Stimulated activated CD4-positive, alpha-beta T cell treated with anti-CD3 and anti-CD28 coated beads, TNF-alpha, amount 100 ng/mL, for 4 hours (primary cell): ENCODE measurements at regions not wholly inside any gene's neighbourhood (a gene's known extent, or its start where the extent isn't known, plus 50 kb on each side); places are given as distances from the start of the nearest gene placed in this dataset.
"Not testable (repeated sequence)": the region's sequence is repeated elsewhere in the genome, so short reads cannot be mapped to it uniquely, and the experiment has no call there.

Source experiments
- DNase-seq, 3 experiments: peaks; one replicate each; pipeline ENCODE4 v3.0.0-alpha.2; 2020; ENCODE audit warnings: low read depth in 3 of 3

DNA sequence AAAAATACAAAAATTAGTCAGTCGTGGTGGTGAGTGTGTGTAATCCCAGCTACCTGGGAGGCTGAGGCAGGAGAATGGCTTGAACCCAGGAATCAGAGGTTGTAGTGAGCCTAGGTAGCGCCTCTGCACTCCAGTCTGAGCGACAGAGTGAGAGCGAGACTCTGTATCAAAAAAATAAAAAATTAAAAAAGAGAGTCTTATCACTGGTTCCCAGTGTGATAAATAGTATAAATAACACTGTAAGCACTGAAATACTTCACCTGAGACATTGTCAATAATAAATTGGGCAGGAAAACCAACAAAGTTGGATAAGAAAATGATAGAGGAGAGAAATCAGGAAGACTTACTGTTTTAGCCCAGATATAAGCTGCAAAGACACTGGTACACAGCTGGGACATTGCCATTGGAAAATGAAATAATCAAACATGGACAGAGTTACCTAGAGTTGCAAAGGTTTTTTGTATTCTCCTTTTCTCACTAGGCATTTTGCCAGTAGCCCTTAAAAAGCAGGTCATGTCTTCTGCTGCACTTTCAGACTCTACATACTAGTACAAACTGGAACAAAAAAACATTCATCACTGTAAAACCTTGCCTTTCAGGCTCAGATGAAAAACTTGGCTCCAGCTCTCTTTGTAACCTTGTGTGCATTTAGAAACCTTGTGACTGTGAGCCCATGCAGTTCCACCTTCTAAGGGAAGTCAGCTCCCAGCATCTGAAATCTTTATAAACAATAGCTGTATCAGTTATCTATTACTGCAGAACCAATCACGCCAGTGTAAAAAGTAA lies 55.0 kb upstream of the PPP1R2C start:
- no peak for DNase-seq

GRCh38 chrX:42833550-42833940 lies 55.6 kb upstream of the PPP1R2C start:
- not testable (repeated sequence) for DNase-seq

GRCh38 chrX:42837101-42837726 lies 59.3 kb upstream of the PPP1R2C start:
- DNase-seq = no peak

DNA sequence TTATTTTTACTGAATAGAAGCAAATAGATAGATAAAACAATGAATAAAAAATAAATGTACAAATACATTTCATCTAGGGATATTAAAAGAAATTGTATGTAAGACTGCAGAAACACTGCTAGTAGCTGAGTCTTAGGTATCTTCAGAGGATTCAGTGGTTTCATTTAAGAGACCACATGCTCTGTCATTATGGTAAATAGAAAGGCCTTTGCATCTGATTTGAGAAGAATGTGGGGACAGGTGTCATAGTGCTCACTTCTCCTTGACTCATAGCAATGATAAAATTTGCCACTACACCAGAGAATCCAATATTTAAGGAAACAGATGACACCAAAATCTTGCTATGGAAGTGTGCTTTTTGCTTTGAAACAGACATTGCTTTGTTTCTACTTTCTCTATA lies 59.8 kb upstream of the PPP1R2C start:
- no peak for DNase-seq

- DNase-seq = no peak
Observed at GRCh38 chrX:42839632-42840031, 61.7 kb upstream of the PPP1R2C start.

- DNase-seq = no peak
Observed at GRCh38 chrX:42846741-42847140, 68.8 kb upstream of the PPP1R2C start.

DNA sequence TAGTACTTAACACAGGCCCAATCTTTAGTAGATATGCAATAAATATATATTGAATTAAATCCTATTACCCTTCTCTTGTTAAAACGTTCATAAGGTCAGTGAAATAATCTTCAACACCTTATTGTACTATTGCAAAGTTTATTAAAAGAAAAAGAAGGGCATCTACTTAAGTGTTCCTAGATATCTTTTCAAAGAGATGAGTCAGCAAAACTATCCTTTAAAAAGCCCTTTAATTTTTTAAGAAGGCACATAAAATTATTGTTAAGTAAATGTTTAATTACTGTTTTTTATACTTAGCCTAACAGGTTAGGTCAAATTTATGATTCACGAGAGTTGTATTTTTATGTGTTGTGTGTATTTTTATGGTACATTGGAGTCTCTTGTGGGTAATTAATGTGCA lies 77.3 kb upstream of the PPP1R2C start:
- DNase-seq = no peak

DNA sequence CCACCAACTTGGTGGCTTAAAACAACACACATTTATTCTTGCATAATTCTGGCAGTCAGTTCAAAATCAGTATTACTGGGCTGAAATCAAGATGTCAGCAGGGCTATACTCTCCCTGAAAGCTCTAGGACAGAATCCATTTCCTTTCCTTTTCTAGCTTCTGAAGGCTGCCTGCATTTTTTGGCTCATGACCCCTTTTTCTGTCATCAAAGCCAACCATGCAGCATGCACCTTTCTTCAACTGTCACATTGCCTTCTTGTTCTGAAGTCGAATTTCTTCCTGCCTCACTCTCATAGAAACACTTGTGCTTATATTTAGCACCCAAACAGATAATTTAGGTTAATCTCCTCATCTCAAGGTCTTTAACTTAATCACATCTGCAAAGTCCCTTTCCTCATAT lies 79.8 kb upstream of the PPP1R2C start:
- DNase-seq = no peak

- DNase-seq = no peak
Observed at GRCh38 chrX:42869011-42869410, 91.0 kb upstream of the PPP1R2C start.

DNA sequence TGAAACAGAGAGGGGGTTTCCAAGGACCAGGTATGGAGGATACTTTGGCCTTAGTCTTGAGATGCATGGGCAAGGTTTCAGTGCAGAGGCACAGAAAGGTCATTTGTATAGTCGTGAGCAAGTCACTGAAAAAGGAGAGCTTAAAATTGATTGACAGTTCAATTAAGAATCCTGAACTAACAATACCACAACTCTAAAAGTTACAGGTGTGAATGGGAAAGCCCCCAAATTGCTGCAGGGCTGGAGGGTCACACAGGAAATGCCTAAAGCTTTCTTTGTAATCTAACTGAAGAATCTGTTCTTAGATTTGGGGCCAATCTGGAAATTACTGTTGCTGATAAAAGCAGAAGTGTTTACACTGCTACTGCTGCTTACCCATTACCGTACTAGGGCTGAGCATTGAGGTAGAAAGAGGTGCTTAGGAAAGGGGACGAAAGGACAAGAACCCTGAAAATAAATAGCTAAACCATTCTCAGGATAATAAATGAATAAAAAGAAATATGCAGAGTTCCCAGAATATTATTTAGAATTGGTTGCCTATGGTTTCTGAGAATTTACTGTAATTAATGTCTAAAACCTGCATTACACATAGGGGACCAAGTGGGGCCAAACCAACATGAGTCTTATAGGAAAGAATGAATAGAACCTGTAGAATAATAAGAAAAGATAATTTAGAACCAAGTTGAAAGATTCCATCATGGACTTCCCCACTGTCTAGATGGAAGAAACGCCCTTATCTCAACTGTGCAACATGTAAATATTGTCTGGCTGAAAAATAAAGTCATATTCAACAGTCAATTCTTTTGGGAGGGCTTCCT lies 91.9 kb upstream of the PPP1R2C start:
- DNase-seq = no peak

- DNase-seq = no peak
Observed at GRCh38 chrX:42886519-42886918, 108.6 kb upstream of the PPP1R2C start.

DNA sequence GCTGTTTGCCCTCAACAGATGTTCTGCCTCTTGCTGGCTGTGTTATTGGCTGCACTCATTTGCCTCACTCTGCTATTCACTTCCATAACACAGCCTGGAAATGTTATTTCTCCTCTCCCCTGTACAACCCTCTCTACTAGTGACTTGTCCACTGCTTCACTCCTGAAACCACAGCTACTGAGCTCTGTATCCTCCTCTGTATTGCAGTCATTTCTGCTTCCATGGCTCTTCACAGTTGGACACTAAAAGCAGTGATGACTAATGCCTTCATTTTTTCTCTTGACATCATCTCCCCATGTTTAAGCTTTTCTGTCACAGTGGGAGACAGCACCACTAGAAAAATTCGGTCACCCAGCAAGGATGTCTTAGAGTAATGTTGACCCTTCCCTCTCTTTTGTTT lies 123.0 kb upstream of the PPP1R2C start:
- no peak for DNase-seq

DNA sequence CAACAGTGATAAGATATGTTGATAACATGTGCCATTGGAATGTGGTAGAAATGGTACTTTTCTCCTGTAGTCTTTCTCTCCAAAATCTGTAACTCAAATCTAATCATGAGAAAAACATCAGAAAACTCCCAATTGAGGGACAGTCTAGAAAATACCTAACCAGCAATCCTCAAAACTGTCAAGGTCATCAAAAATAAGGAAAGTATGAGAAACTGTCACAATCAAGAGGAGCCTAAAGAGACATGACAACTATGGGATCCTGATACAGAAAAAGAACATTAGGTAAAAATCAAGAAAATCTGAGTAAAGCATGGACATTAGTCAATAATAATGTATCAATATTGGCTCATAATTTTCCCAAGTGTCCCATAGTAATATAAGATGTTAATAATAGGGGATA lies 124.5 kb upstream of the PPP1R2C start:
- no peak for DNase-seq

DNA sequence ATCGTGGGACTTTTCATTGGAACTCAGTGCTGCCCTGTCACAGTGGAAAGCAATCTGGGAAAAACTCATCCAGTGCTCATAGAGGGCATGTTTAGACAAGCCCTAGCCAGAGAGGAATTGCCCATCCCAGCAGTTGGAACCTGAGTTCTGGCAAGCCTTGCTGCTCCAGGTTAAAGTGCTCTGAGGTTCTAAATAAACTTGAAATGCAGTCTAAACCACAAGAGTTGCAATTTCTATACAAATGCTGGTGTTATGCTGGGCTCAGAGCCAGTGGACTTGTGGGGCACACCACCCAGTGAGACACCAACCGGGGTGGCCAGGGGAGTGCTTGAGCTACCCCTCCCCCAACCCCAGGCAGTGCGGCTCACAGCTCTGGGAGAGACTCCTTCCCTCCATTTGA lies 142.8 kb upstream of the PPP1R2C start:
- DNase-seq = no peak

DNA sequence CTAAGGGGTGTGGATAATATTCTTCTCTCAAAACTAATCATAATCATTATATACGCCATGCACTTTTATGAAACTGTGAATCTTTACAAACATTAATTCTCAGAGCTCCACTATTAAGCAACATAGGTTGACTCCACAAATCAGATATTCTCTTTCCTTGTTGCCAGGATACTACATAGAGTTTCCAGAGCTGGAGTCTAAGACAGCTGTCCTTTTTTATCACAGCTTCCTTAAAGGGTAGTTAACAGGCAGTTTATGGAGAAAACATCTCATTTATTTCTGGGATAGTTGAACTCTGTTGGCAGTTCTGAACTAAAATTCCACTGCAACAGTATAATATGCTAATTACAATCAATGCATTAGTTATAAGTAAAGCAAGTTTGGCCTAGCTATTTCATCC lies 152.1 kb upstream of the PPP1R2C start:
- no peak for DNase-seq

- no peak for DNase-seq
Observed at GRCh38 chrX:42930951-42931350, 153.0 kb upstream of the PPP1R2C start.

DNA sequence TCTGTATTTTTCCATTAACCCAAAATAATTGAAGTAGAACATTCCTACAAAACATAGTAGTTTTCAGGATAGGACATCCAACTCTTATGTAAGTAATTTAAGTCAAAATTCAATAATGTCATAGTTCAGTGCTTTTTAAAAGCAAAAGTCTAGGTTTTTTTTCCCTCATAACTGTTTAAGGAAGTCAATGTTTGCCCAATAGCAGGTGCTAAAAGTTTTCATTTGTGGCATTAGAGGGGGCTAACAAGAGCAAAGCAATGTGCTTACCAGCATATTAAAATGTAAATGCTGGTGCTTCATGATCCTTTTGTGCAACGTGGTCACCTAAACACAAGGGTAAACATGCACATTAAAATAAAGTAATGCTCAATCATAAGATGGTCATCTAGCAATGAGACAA lies 155.2 kb upstream of the PPP1R2C start:
- DNase-seq = no peak

- no peak for DNase-seq
Observed at GRCh38 chrX:42934020-42934726, 156.2 kb upstream of the PPP1R2C start.

- no peak for DNase-seq
Observed at GRCh38 chrX:42941671-42942070, 163.7 kb upstream of the PPP1R2C start.

GRCh38 chrX:42943051-42943974 lies 165.3 kb upstream of the PPP1R2C start:
- DNase-seq = no peak

DNA sequence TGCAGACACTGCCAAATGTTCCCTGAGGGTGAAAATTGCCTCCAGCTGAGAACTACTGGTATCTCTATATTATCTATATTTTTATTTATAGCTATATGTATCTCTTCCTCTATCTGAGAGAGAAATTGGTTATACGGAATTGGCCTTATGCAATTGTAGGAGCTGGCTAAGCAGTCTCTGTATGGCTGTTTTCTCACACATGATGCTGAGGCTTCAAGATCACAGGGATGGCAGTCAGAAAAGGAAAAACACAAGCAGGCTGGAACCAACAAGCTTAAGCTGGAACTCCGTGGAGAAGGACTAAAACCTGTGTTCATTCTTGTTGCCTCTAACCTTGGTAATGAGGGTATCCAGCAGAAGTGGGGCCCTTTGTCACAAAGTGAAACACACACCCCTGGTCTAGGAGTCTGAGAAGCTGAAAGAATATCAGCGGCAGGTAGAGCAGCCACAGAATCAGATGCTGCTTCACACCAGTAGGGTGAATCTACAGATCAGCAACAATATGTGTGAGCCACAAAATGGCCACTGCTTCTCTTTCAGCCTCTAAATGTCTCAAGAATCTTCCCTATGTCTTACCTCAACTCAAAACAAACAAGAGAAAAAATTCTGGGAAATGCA lies 166.5 kb upstream of the PPP1R2C start:
- no peak for DNase-seq
